Neural progenitor cell (in vitro differentiated cells): ENCODE measurements at regions not wholly inside any gene's neighbourhood (a gene's known extent, or its start where the extent isn't known, plus 50 kb on each side); places are given as distances from the start of the nearest gene placed in this dataset.

Source experiments
- DNase-seq: peaks from one replicate; pipeline ENCODE4 v3.0.0-alpha.2; 2016; ENCODE audit warnings: low spot score
- H2AFZ ChIP-seq: fragments of 200-600 bp; sonication (generic); replicated peaks from 2 replicates; pipeline ENCODE4 v1.6.1; 2016; ENCODE audit warnings: antibody characterized with exemption
- H3F3A ChIP-seq: fragments of 200-600 bp; sonication (generic); 2 replicates; pipeline ENCODE4 v1.6.1; 2016; ENCODE audit warnings: antibody characterized with exemption, low read depth
- H3K27ac ChIP-seq: fragments of 200-600 bp; sonication (generic); 2 replicates; pipeline ENCODE4 v1.5.1; 2016; ENCODE audit warnings: mild to moderate bottlenecking
- H3K27me3 ChIP-seq: fragments of 200-600 bp; sonication (generic); 2 replicates; pipeline ENCODE4 v1.6.1; 2016; ENCODE audit warnings: mild to moderate bottlenecking, moderate library complexity
- H3K36me3 ChIP-seq: fragments of 200-600 bp; sonication (generic); 2 replicates; pipeline ENCODE4 v1.5.1; 2016
- H3K4me1 ChIP-seq: fragments of 200-600 bp; sonication (generic); 2 replicates; pipeline ENCODE4 v1.6.1; 2016; ENCODE audit warnings: mixed run types
- H3K4me2 ChIP-seq: fragments of 200-600 bp; sonication (generic); 2 replicates; pipeline ENCODE4 v1.6.1; 2016
- H3K4me3 ChIP-seq: fragments of 200-600 bp; sonication (generic); 2 replicates; pipeline ENCODE4 v1.5.1; 2016
- H3K79me2 ChIP-seq: fragments of 200-600 bp; sonication (generic); 2 replicates; pipeline ENCODE4 v1.6.1; 2016; ENCODE audit warnings: low read depth
- H3K9ac ChIP-seq: fragments of 200-600 bp; sonication (generic); 2 replicates; pipeline ENCODE4 v1.6.1; 2016
- H3K9me3 ChIP-seq: fragments of 200-600 bp; sonication (generic); 2 replicates; pipeline ENCODE4 v1.5.1; 2016; ENCODE audit warnings: low read depth
- H4K20me1 ChIP-seq: fragments of 200-600 bp; sonication (generic); 2 replicates; pipeline ENCODE4 v1.6.1; 2016; ENCODE audit warnings: low read depth
- H3K27ac Mint-ChIP-seq: 3 replicates; pipeline ENCODE4 v1.8.0; 2021; ENCODE audit warnings: mixed read lengths
- H3K27me3 Mint-ChIP-seq: 2 replicates; pipeline ENCODE4 v1.8.0; 2022; ENCODE audit warnings: low read depth, mild to moderate bottlenecking, inconsistent platforms, moderate library complexity, mixed read lengths; ENCODE audit not compliant: insufficient read depth
- H3K36me3 Mint-ChIP-seq: 3 replicates; pipeline ENCODE4 v1.8.0; 2021; ENCODE audit warnings: mixed read lengths
- H3K4me1 Mint-ChIP-seq: 3 replicates; pipeline ENCODE4 v1.8.0; 2021; ENCODE audit warnings: mixed read lengths
- H3K4me3 Mint-ChIP-seq: 3 replicates; pipeline ENCODE4 v1.8.0; 2021; ENCODE audit warnings: mild to moderate bottlenecking, moderate library complexity, mixed read lengths
- H3K9me3 Mint-ChIP-seq: 3 replicates; pipeline ENCODE4 v1.8.0; 2020; ENCODE audit warnings: mixed read lengths
- EZH2 ChIP-seq: fragments of 200-600 bp; sonication (generic); IDR thresholded peaks from 2 replicates; pipeline ENCODE4 v1.6.1; 2017; ENCODE audit warnings: antibody characterized with exemption, mild to moderate bottlenecking, moderate library complexity
- EZH2phosphoT487 ChIP-seq: fragments of 200-600 bp; sonication (generic); IDR thresholded peaks from 2 replicates; pipeline ENCODE4 v1.6.1; 2017; ENCODE audit warnings: antibody characterized with exemption
- TF ChIP-seq, protein P1 (sequence below): fragments of 200-600 bp; sonication (generic); IDR thresholded peaks from 2 replicates; pipeline ENCODE4 v1.5.1; 2017; ENCODE audit warnings: antibody characterized with exemption, mild to moderate bottlenecking

DNA sequence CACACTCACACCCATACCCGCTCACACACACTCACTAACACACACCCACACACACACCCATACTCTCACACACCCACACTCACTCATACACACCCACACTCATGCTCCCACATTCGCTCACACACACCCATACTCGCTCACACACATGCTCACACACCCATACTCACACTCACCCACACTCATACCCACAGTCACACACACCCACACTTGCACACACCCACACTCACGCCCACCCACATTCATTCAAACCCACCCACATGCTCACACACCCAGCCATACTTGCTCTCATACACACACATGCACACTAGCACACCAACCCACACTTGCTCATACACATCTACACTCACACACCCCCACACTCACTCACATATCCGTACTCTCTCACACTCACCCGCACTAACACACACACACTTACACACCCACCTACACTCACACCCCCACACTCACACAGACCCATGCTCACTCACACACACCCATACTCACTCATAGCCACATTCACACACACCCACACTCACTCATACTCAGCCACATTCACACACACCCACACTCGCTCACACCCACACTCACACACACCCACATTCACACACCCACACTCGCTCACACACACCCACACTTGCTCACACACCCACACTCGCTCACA, 322.4 kb upstream of the N4BP1 start:
- H3K9me3 ChIP-seq, result no peaks in the 10 kb centered on the region
- no peak overlapping the region for H3K9ac ChIP-seq
- H2AFZ ChIP-seq, result no peak overlapping the region
- H4K20me1 ChIP-seq, result no peaks in the 10 kb centered on the region
- no peak overlapping the region for H3K4me3 ChIP-seq
- H3K4me1 ChIP-seq, result peaks cover 7% of the 10 kb centered on the region
- no peak overlapping the region for H3K4me2 ChIP-seq
- Mint-ChIP-seq H3K4me3 (no peak overlapping the region), H3K27ac (no peak overlapping the region), H3K4me1 (peaks cover 8% of the 10 kb centered on the region), H3K27me3 (peaks cover 4% of the 10 kb centered on the region), H3K36me3 (no peaks in the 10 kb centered on the region), H3K9me3 (no peaks in the 10 kb centered on the region)
- H3K27me3 ChIP-seq, result no peaks in the 10 kb centered on the region
- no peak for TF ChIP-seq EZH2phosphoT487
- TF ChIP-seq, protein P1, sequence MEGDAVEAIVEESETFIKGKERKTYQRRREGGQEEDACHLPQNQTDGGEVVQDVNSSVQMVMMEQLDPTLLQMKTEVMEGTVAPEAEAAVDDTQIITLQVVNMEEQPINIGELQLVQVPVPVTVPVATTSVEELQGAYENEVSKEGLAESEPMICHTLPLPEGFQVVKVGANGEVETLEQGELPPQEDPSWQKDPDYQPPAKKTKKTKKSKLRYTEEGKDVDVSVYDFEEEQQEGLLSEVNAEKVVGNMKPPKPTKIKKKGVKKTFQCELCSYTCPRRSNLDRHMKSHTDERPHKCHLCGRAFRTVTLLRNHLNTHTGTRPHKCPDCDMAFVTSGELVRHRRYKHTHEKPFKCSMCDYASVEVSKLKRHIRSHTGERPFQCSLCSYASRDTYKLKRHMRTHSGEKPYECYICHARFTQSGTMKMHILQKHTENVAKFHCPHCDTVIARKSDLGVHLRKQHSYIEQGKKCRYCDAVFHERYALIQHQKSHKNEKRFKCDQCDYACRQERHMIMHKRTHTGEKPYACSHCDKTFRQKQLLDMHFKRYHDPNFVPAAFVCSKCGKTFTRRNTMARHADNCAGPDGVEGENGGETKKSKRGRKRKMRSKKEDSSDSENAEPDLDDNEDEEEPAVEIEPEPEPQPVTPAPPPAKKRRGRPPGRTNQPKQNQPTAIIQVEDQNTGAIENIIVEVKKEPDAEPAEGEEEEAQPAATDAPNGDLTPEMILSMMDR, result no peak
- TF ChIP-seq EZH2, result no peak
- H3K79me2 ChIP-seq, result no peaks in the 10 kb centered on the region
- H3K27ac ChIP-seq, result no peak overlapping the region
- no peak for DNase-seq
- H3F3A ChIP-seq, result peaks cover 19% of the 10 kb centered on the region
- no peaks in the 10 kb centered on the region for H3K36me3 ChIP-seq

DNA sequence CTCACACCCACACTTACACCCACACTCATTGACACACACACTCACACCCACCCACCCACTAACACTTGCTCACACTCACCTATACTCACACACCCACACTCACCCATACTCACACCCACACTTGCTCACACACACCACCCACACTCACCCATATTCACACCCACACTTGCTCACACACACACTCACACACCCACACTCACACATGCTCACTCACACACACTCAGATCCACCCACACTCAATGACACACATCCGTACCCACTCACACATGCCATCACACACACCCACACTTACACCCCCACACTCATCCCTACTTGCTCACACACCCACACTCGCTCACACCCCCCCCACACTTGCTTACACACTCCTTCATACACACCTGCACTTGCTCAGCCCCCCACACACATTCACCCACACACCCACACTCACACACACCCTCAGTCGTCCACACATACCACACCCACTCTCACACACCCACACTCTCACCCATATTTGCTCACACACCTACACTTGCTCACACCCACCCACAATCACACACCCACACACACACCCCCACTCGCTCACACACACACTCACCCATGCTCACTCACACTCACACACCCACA, 321.1 kb upstream of the N4BP1 start:
- H2AFZ ChIP-seq, result no peak overlapping the region
- no peaks in the 10 kb centered on the region for H3K36me3 Mint-ChIP-seq
- H3K4me1 ChIP-seq, result peaks cover 7% of the 10 kb centered on the region
- no peak overlapping the region for H3K4me3 Mint-ChIP-seq
- H3K27ac ChIP-seq, result no peak overlapping the region
- no peak overlapping the region for H3K9ac ChIP-seq
- no peaks in the 10 kb centered on the region for H3K36me3 ChIP-seq
- TF ChIP-seq EZH2phosphoT487 (no peak), EZH2 (no peak)
- TF ChIP-seq, protein P1, result no peak
- no peak overlapping the region for H3K4me2 ChIP-seq
- peaks cover 5% of the 10 kb centered on the region for H3K4me1 Mint-ChIP-seq
- no peaks in the 10 kb centered on the region for H3K9me3 ChIP-seq
- peaks cover 19% of the 10 kb centered on the region for H3F3A ChIP-seq
- H3K27ac Mint-ChIP-seq, result no peak overlapping the region
- DNase-seq, result no peak
- H3K79me2 ChIP-seq, result no peaks in the 10 kb centered on the region
- peaks cover 4% of the 10 kb centered on the region for H3K9me3 Mint-ChIP-seq
- H3K27me3 Mint-ChIP-seq, result peaks cover 4% of the 10 kb centered on the region
- H4K20me1 ChIP-seq, result no peaks in the 10 kb centered on the region
- H3K27me3 ChIP-seq, result no peaks in the 10 kb centered on the region
- no peak overlapping the region for H3K4me3 ChIP-seq

DNA sequence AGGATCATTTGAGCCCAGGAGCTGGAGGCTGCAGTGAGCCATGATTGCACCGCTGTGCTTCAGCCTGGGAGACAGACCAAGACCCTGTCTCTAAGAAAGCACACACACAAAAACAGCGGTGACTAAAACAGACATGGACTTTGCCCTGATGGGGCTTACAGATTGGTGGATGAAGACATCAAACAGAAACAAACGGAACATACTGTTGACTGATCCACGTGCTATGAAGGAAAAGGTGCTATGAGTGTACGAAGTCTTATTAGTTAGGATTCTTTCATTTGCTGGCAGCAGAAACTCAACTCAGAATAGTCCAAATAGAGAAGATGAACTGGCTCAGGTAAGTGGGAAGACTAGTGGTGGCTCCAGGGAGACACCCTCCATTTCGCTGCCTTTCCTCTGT, 309.8 kb upstream of the N4BP1 start:
- no peaks in the 10 kb centered on the region for H3K36me3 ChIP-seq
- no peak overlapping the region for H3K27ac ChIP-seq
- peaks cover 9% of the 10 kb centered on the region for H3K27me3 Mint-ChIP-seq
- H3K4me3 ChIP-seq, result no peak overlapping the region
- H4K20me1 ChIP-seq, result no peaks in the 10 kb centered on the region
- H3K9ac ChIP-seq, result no peak overlapping the region
- no peak overlapping the region for H3K4me2 ChIP-seq
- no peak for DNase-seq
- no peak overlapping the region for H3K4me3 Mint-ChIP-seq
- H3K9me3 Mint-ChIP-seq, result peaks cover 6% of the 10 kb centered on the region
- no peaks in the 10 kb centered on the region for H3K27me3 ChIP-seq
- no peak overlapping the region for H2AFZ ChIP-seq
- H3K4me1 Mint-ChIP-seq, result peaks cover 16% of the 10 kb centered on the region
- H3K27ac Mint-ChIP-seq, result no peak overlapping the region
- H3F3A ChIP-seq, result no peaks in the 10 kb centered on the region
- no peaks in the 10 kb centered on the region for H3K79me2 ChIP-seq
- no peaks in the 10 kb centered on the region for H3K36me3 Mint-ChIP-seq
- no peak for TF ChIP-seq EZH2phosphoT487
- TF ChIP-seq, protein P1, result no peak
- TF ChIP-seq EZH2, result no peak
- H3K9me3 ChIP-seq, result no peaks in the 10 kb centered on the region
- H3K4me1 ChIP-seq, result no peaks in the 10 kb centered on the region
